Astrocyte (in vitro differentiated cells and primary cell): ENCODE measurements at regions not wholly inside any gene's neighbourhood (a gene's known extent, or its start where the extent isn't known, plus 50 kb on each side); places are given as distances from the start of the nearest gene placed in this dataset.

Source experiments
- DNase-seq: peaks from one replicate; pipeline ENCODE4 v3.0.0-alpha.2; 2010; ENCODE audit warnings: low read depth
- FAIRE-seq: peaks from 2 replicates; lab custom pipeline; 2011; peaks lifted over from hg19 to GRCh38; lab: Jason Lieb, UNC
- H2AFZ ChIP-seq: 2 replicates; pipeline ENCODE4 v1.6.0; 2012; ENCODE audit warnings: low read depth, low read length, inconsistent platforms
- H3K27ac ChIP-seq: 2 replicates; pipeline ENCODE4 v1.5.1; 2011; ENCODE audit warnings: low read depth, low read length, inconsistent platforms
- H3K27me3 ChIP-seq: 2 replicates; pipeline ENCODE4 v1.6.0; 2011; ENCODE audit warnings: low read length, inconsistent platforms; ENCODE audit not compliant: insufficient read depth
- H3K36me3 ChIP-seq: 2 replicates; pipeline ENCODE4 v1.5.1; 2011; ENCODE audit warnings: low read length, inconsistent platforms; ENCODE audit not compliant: insufficient read depth
- H3K4me1 ChIP-seq: 2 replicates; pipeline ENCODE4 v1.5.1; 2011; ENCODE audit warnings: low read length, inconsistent platforms; ENCODE audit not compliant: insufficient read depth
- H3K4me2 ChIP-seq: 2 replicates; pipeline ENCODE4 v1.6.0; 2012; ENCODE audit warnings: low read length, inconsistent platforms
- H3K4me3 ChIP-seq: 2 replicates; pipeline ENCODE4 v1.5.1; 2011; ENCODE audit warnings: low read depth, mild to moderate bottlenecking, low read length, inconsistent platforms; ENCODE audit not compliant: insufficient read depth
- H3K79me2 ChIP-seq: 2 replicates; pipeline ENCODE4 v1.6.0; 2012; ENCODE audit warnings: mild to moderate bottlenecking, low read length, inconsistent platforms; ENCODE audit not compliant: insufficient read depth
- H3K9ac ChIP-seq: 2 replicates; pipeline ENCODE4 v1.6.0; 2012; ENCODE audit warnings: mild to moderate bottlenecking, low read length, inconsistent platforms
- H3K9me3 ChIP-seq: 2 replicates; pipeline ENCODE4 v1.5.1; 2012; ENCODE audit warnings: low read depth, mild to moderate bottlenecking, low read length, inconsistent platforms; ENCODE audit not compliant: insufficient read depth
- H4K20me1 ChIP-seq: 2 replicates; pipeline ENCODE4 v1.6.0; 2012; ENCODE audit warnings: low read length, inconsistent platforms; ENCODE audit not compliant: insufficient read depth
- H3K27ac Mint-ChIP-seq: one replicate; pipeline ENCODE4 v1.8.0; 2021; ENCODE audit warnings: mild to moderate bottlenecking, mixed read lengths; ENCODE audit not compliant: unreplicated experiment
- H3K27me3 Mint-ChIP-seq: one replicate; pipeline ENCODE4 v1.8.0; 2021; ENCODE audit warnings: low read depth, mixed read lengths; ENCODE audit not compliant: unreplicated experiment
- H3K36me3 Mint-ChIP-seq: one replicate; pipeline ENCODE4 v1.8.0; 2021; ENCODE audit warnings: low read depth, mixed read lengths; ENCODE audit not compliant: unreplicated experiment
- H3K4me1 Mint-ChIP-seq: one replicate; pipeline ENCODE4 v1.8.0; 2021; ENCODE audit warnings: low read depth, mixed read lengths; ENCODE audit not compliant: unreplicated experiment
- H3K4me3 Mint-ChIP-seq: one replicate; pipeline ENCODE4 v1.8.0; 2021; ENCODE audit warnings: mild to moderate bottlenecking, moderate library complexity, mixed read lengths; ENCODE audit not compliant: unreplicated experiment
- H3K9me3 Mint-ChIP-seq: one replicate; pipeline ENCODE4 v1.8.0; 2021; ENCODE audit warnings: mild to moderate bottlenecking, mixed read lengths; ENCODE audit not compliant: unreplicated experiment
- CTCF ChIP-seq: IDR thresholded peaks from 2 replicates; pipeline ENCODE4 v1.5.1; 2011; ENCODE audit warnings: low read depth, mild to moderate bottlenecking, inconsistent platforms, low read length, moderate library complexity; ENCODE audit not compliant: insufficient read depth
- EZH2 ChIP-seq: IDR thresholded peaks from 2 replicates; pipeline ENCODE4 v1.6.1; 2012; ENCODE audit warnings: mild to moderate bottlenecking, low read length, inconsistent platforms; ENCODE audit not compliant: insufficient read depth

GRCh38 chr10:28127881-28128280 lies 129.0 kb upstream of the ODAD2 start:
- Histone ChIP-seq H3K9me3 (no peaks in the 10 kb centered on the region), H2AFZ (no peak overlapping the region), H3K36me3 (no peaks in the 10 kb centered on the region), H3K4me1 (peaks cover 18% of the 10 kb centered on the region), H3K4me3 (no peak overlapping the region), H3K27me3 (no peaks in the 10 kb centered on the region), H3K9ac (no peak overlapping the region), H4K20me1 (no peaks in the 10 kb centered on the region), H3K27ac (no peak overlapping the region), H3K79me2 (no peaks in the 10 kb centered on the region), H3K4me2 (no peak overlapping the region)
- peaks cover 2% of the 10 kb centered on the region for H3K9me3 Mint-ChIP-seq
- FAIRE-seq (no peak), DNase-seq (peak; percentile 33)
- TF ChIP-seq CTCF (no peak), EZH2 (no peak)
- peaks cover 21% of the 10 kb centered on the region for H3K4me1 Mint-ChIP-seq
- no peak overlapping the region for H3K4me3 Mint-ChIP-seq
- peaks cover 2% of the 10 kb centered on the region for H3K36me3 Mint-ChIP-seq
- H3K27ac Mint-ChIP-seq, result no peak overlapping the region
- no peaks in the 10 kb centered on the region for H3K27me3 Mint-ChIP-seq

DNA sequence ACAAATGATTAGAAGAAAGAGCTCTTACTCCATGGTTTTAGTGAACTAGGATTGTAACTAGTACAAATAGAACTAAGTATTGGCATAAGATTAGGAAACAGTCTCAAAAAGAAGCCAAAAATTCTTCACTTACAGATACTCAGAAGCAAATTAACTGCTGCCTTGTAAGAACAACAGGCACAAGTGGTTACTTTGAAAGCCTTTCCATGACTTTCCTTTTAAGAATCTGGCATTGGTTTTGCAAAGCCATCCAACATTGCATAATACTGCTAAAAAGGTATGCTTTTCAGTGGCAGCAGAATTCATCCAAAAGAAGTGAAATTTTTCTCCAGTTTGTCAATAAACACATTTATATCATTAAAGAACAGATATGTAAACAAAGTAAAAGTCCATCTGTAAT lies 126.8 kb upstream of the ODAD2 start:
- no peak overlapping the region for H3K4me3 ChIP-seq
- peak overlapping the region; percentile 16 for H3K4me3 Mint-ChIP-seq
- no peak overlapping the region for H3K9ac ChIP-seq
- peak; percentile 92 for DNase-seq
- H3K4me1 ChIP-seq, result peaks cover 18% of the 10 kb centered on the region
- H3K27ac ChIP-seq, result no peak overlapping the region
- H4K20me1 ChIP-seq, result no peaks in the 10 kb centered on the region
- no peaks in the 10 kb centered on the region for H3K36me3 ChIP-seq
- no peak overlapping the region for H3K4me2 ChIP-seq
- no peak overlapping the region for H2AFZ ChIP-seq
- H3K9me3 Mint-ChIP-seq, result peaks cover 2% of the 10 kb centered on the region
- no peaks in the 10 kb centered on the region for H3K27me3 ChIP-seq
- peaks cover 23% of the 10 kb centered on the region for H3K4me1 Mint-ChIP-seq
- no peak overlapping the region for H3K27ac Mint-ChIP-seq
- H3K9me3 ChIP-seq, result no peaks in the 10 kb centered on the region
- H3K27me3 Mint-ChIP-seq, result no peaks in the 10 kb centered on the region
- no peaks in the 10 kb centered on the region for H3K79me2 ChIP-seq
- no peak for TF ChIP-seq EZH2
- no peak for TF ChIP-seq CTCF
- peaks cover 2% of the 10 kb centered on the region for H3K36me3 Mint-ChIP-seq
- FAIRE-seq, result no peak

GRCh38 chr10:28120795-28121194 lies 121.9 kb upstream of the ODAD2 start:
- Mint-ChIP-seq H3K4me1 (peaks cover 30% of the 10 kb centered on the region), H3K27me3 (no peaks in the 10 kb centered on the region), H3K36me3 (peaks cover 2% of the 10 kb centered on the region), H3K9me3 (no peaks in the 10 kb centered on the region), H3K27ac (peak overlapping the region; percentile 3), H3K4me3 (no peak overlapping the region)
- Histone ChIP-seq H3K9me3 (no peaks in the 10 kb centered on the region), H2AFZ (no peak overlapping the region), H3K4me1 (peaks cover 11% of the 10 kb centered on the region), H3K36me3 (no peaks in the 10 kb centered on the region), H3K9ac (no peak overlapping the region), H4K20me1 (no peaks in the 10 kb centered on the region), H3K79me2 (no peaks in the 10 kb centered on the region), H3K27me3 (no peaks in the 10 kb centered on the region), H3K27ac (no peak overlapping the region), H3K4me3 (no peak overlapping the region), H3K4me2 (no peak overlapping the region)
- FAIRE-seq (no peak), DNase-seq (no peak)
- TF ChIP-seq EZH2 (no peak), CTCF (no peak)
